ENCODE measurements at regions not wholly inside any gene's neighbourhood (a gene's known extent, or its start where the extent isn't known, plus 50 kb on each side); places are given as distances from the start of the nearest gene placed in this dataset.

GRCh38 chr5:77849308-77849900 lies 73.3 kb upstream of the TBCA start:
- DNase-seq (ENCODE audit: low read depth): no peak
- H3K4me3 ChIP-seq (ENCODE audit: low read depth, low read length): no peak overlapping the region
- in situ Hi-C loops (cut with HindIII; ENCODE audit: low sequenced_read_pairs): no loop called here
- no peak for TF ChIP-seq CTCF (IDR thresholded peaks at IDR 0.05; ENCODE audit: low read depth, low read length, missing control alignments)

DNA sequence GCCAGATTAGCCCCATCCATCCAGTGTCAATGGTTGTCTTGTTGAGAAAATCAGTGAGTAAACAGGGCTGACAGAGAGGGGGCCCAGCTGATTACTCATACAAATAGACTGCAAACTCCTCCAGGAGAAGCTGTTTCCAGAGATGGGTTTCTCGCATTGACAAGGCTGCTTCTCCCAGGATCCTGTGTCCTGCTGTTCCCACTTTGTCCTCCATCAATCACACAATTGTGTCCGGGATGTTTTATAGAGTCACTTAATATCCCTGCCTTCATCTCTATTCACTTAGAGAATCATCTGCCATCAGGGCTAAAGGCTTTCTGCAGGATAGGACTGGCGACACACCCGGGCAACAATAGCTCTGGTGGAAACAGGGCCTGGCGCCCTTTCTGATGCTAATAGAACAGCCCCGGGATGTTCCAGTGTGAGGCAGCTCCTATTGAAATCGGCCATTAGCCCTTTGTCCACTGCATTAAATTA lies 71.7 kb upstream of the TBCA start:
- TF ChIP-seq CTCF (IDR thresholded peaks at IDR 0.05; ENCODE audit: low read depth, low read length, missing control alignments): no peak
- no peak for DNase-seq (ENCODE audit: low read depth)
- in situ Hi-C loops (cut with HindIII; ENCODE audit: low sequenced_read_pairs): no loop called here

GRCh38 chr5:77847129-77847460 lies 71.0 kb upstream of the TBCA start:
- H3K4me3 ChIP-seq (ENCODE audit: low read depth, low read length): no peak overlapping the region
- in situ Hi-C loops (cut with HindIII; ENCODE audit: low sequenced_read_pairs): no loop called here
- TF ChIP-seq CTCF (IDR thresholded peaks at IDR 0.05; ENCODE audit: low read depth, low read length, missing control alignments): no peak
- no peak for DNase-seq (ENCODE audit: low read depth)

More for the DNA sequence above, 71.7 kb upstream of the TBCA start:
- H3K4me3 ChIP-seq (ENCODE audit: low read depth, low read length): no peak overlapping the region

DNA sequence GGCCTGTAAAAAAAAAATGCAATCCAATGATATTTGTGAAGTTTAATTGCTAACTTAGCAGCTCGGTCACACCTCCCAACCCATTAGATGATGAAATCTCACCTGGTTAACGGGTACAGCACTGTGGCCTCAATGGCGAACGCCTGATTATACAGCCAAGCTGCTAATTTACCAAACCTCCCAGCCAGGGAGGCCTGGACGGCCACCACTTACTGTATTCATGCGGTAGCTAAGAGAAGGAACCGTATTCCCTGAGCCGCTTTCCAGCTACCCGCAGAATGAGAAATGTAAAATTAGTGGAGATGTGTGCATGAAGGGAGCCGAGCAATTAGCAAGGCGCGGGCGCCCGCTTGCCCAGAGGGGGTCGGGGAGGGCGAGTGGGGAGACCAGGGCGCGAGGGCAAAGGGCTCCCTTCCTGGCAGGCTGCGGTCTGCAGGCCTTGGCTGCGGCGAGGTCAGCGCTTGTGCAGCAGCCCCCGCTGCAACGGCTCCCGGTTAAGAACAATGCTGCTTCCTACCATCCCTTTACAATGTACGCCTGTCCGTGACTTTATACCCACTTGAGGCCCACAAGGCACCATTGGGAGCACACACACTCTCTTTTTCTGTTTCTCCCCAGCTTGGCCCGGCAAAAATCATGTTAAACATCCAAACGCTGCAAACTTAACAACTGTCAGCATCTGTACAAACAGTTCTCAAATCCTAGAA lies 70.4 kb upstream of the TBCA start:
- DNase-seq (ENCODE audit: low read depth): no peak
- in situ Hi-C loops (cut with HindIII; ENCODE audit: low sequenced_read_pairs): no loop called here
- H3K4me3 ChIP-seq (ENCODE audit: low read depth, low read length): no peak overlapping the region
- no peak for TF ChIP-seq CTCF (IDR thresholded peaks at IDR 0.05; ENCODE audit: low read depth, low read length, missing control alignments)

- DNase-seq (ENCODE audit: low read depth): no peak
- in situ Hi-C loops (cut with HindIII; ENCODE audit: low sequenced_read_pairs): no loop called here
- H3K4me3 ChIP-seq (ENCODE audit: low read depth, low read length): no peak overlapping the region
- TF ChIP-seq CTCF (IDR thresholded peaks at IDR 0.05; ENCODE audit: low read depth, low read length, missing control alignments): no peak
Measured at GRCh38 chr5:77845324-77845646, 69.1 kb upstream of the TBCA start.

DNA sequence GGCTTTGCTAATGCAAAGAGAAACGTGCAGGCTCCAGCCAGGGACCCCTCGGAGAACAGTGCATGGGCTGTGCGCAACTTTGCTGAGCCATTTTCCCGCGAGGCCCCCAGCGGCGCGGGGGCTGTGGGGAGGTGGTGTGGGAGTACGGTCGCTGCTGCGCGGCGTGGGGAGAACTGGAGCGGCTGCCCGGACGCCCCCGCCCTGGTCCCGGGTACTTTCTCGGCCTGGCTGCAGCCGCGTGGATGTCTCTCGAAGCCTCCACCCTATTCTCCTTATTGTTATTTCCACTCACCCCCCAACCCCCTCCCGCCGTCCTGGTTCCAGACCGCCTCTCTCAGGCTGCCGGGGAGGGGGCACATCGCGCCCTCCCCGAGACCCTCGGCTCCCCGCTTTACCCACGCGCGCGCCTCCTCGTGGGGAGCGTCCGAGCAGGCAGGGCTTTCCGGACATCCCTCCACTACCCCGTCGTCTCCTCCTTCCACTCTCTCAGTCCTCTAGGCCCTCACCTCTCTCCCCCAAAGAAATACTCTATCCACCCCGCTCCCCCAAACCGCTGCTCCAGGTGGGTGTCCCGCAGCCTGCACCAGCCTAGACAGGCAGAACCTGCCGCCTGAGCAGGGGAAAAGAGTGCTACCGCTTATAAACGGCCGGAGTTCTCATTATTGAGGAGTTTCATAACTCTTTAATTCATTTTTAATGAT lies 68.6 kb upstream of the TBCA start:
- in situ Hi-C loops (cut with HindIII; ENCODE audit: low sequenced_read_pairs): no loop called here
- no peak for DNase-seq (ENCODE audit: low read depth)
- TF ChIP-seq CTCF (IDR thresholded peaks at IDR 0.05; ENCODE audit: low read depth, low read length, missing control alignments): peak; percentile 24
- peak overlapping the region; percentile 29 for H3K4me3 ChIP-seq (ENCODE audit: low read depth, low read length)
